Brain microvascular endothelial cell (primary cell): ENCODE measurements at regions not wholly inside any gene's neighbourhood (a gene's known extent, or its start where the extent isn't known, plus 50 kb on each side); places are given as distances from the start of the nearest gene placed in this dataset.

ENCODE experiments used
- DNase-seq: peaks from one replicate; pipeline ENCODE4 v3.0.0-alpha.2; 2020
- H3K27ac ChIP-seq: fragments of 250-450 bp; sonication (Bioruptor Pico); 2 replicates; pipeline ENCODE4 v1.5.1; 2020; ENCODE audit warnings: mild to moderate bottlenecking, moderate library complexity
- H3K27me3 ChIP-seq: fragments of 250-450 bp; sonication (Bioruptor Pico); replicated peaks from 2 replicates; pipeline ENCODE4 v1.5.1; 2020; ENCODE audit warnings: mild to moderate bottlenecking
- H3K36me3 ChIP-seq: fragments of 250-450 bp; sonication (Bioruptor Pico); replicated peaks from 2 replicates; pipeline ENCODE4 v1.5.1; 2020; ENCODE audit warnings: mild to moderate bottlenecking
- H3K4me3 ChIP-seq: 2 replicates; pipeline ENCODE4 v1.5.1; 2011; ENCODE audit warnings: low read depth, mild to moderate bottlenecking, control low read depth, low read length, moderate library complexity
- CTCF ChIP-seq: IDR thresholded peaks from 2 replicates; pipeline ENCODE4 v1.5.1; 2011; ENCODE audit warnings: low read depth, mild to moderate bottlenecking, moderate library complexity, low read length, control low read depth, inconsistent platforms; ENCODE audit errors: missing control alignments
- in situ Hi-C: cut with HindIII; loops from 2 replicates; pipeline ENCODE4 v1.10.0; 2017; ENCODE audit warnings: low sequenced_read_pairs, low pct_ligation_motif_present

GRCh38 chr7:12764458-12764891 lies 77.0 kb downstream of the ARL4A start:
- Histone ChIP-seq H3K27ac (no peak overlapping the region), H3K4me3 (no peak overlapping the region), H3K27me3 (no peaks in the 10 kb centered on the region), H3K36me3 (no peaks in the 10 kb centered on the region)
- DNase-seq: no peak
- in situ Hi-C loops: no loop called here
- TF ChIP-seq CTCF: no peak

GRCh38 chr7:12765431-12766100 lies 78.1 kb downstream of the ARL4A start:
- H3K27me3 ChIP-seq: no peaks in the 10 kb centered on the region
- no peak for DNase-seq
- in situ Hi-C loops: no loop called here
- TF ChIP-seq CTCF: no peak
- no peak overlapping the region for H3K4me3 ChIP-seq
- H3K36me3 ChIP-seq: no peaks in the 10 kb centered on the region
- H3K27ac ChIP-seq: no peak overlapping the region

- no peak for TF ChIP-seq CTCF
- Histone ChIP-seq H3K4me3 (no peak overlapping the region), H3K36me3 (no peaks in the 10 kb centered on the region), H3K27ac (no peak overlapping the region), H3K27me3 (no peaks in the 10 kb centered on the region)
- no peak for DNase-seq
- in situ Hi-C loops: no loop called here
Measured at GRCh38 chr7:12766416-12766815, 79.0 kb downstream of the ARL4A start.

- no peak for TF ChIP-seq CTCF
- in situ Hi-C loops: no loop called here
- DNase-seq: no peak
- H3K27me3 ChIP-seq: no peaks in the 10 kb centered on the region
- no peak overlapping the region for H3K27ac ChIP-seq
- no peak overlapping the region for H3K4me3 ChIP-seq
- no peaks in the 10 kb centered on the region for H3K36me3 ChIP-seq
Measured at GRCh38 chr7:12768948-12769347, 81.5 kb downstream of the ARL4A start.

GRCh38 chr7:12769444-12769843 lies 82.0 kb downstream of the ARL4A start:
- DNase-seq: no peak
- H3K36me3 ChIP-seq: no peaks in the 10 kb centered on the region
- H3K27me3 ChIP-seq: no peaks in the 10 kb centered on the region
- in situ Hi-C loops: no loop called here
- no peak overlapping the region for H3K27ac ChIP-seq
- no peak for TF ChIP-seq CTCF
- no peak overlapping the region for H3K4me3 ChIP-seq

GRCh38 chr7:12770227-12770975 lies 83.0 kb downstream of the ARL4A start:
- in situ Hi-C loops: no loop called here
- Histone ChIP-seq H3K27me3 (no peaks in the 10 kb centered on the region), H3K4me3 (no peak overlapping the region), H3K27ac (no peak overlapping the region), H3K36me3 (no peaks in the 10 kb centered on the region)
- no peak for TF ChIP-seq CTCF
- DNase-seq: no peak
